ENCODE measurements at regions not wholly inside any gene's neighbourhood (a gene's known extent, or its start where the extent isn't known, plus 50 kb on each side); places are given as distances from the start of the nearest gene placed in this dataset.

DNA sequence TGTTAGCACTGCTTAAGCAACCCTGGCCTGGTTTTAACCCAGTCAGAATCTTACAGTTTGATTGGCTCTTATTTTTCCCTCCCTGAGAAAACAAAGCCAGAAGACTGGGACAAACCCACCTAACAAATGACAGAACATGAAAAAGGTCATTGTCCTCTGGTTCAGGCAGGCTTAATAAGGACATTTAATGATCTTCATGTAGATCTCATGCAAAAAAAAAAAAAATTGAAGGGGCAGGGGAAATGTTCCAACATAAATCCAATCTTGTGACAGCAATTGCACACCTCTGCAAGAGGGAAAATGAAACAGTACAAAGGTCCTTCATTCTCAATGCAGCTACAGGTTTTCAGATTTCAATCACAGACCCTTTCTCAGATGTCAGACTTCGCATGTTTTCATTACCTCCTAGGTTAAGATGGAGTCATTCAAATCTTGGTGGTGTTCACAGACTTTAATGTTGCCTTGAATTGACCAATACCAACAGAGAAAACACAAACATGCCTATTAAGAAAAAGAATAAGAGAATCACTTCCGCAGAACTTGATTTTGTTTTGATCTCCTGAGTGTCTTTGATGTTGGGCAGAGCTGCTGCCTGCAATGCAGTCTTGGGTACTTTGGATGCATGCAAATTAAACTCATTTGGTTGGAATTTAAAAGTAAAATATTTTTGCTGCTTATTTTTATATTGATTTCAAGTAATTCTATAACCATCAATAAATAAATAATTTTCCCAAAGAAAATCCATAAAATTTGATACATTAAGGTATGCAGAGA is 359.0 kb downstream of the BTG1 start:
- H3K4me3 Mint-ChIP-seq: peak overlapping the region in 7 of 8 donors; percentile 23 to 65 (median 61)
- peak in 1 of 5 donors; percentile 6 for DNase-seq

DNA sequence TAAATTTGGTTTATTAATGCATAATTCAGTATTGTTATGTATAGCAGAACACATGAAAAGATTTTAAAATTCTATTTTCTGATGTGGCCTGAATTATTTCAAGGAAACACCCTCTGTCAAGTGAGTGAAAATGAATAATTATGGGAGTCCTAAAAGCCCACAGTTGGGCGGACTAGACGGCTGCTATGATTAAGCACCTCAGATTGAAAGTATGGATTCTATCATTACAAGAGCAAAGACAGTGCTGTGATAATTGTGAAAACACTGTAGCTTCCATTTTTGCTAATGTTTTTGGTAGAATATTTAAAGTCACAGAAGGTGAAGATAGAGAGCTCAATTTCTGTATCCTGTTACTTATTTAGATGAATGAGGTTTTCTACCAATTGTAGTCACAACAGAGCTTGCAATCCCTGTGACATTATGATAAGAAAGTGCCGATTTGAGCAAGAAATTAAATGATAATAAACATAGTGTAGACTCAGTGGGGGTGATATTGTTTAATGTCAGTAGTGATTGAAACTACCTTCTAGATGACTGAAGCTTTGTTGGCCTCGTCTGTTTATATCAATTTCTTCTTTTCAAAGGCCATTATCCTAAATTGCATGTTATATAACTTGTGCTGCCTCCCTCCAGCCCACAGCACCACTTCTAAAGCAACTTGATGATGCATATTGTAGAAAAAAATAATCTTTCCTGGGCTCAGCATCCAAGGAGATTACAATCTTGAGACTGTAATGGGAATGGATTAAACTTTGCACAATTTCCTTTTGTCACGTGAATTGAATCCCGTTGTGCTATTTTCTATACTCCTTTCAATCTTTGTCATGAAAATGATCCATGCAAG is 359.8 kb downstream of the BTG1 start:
- Histone ChIP-seq H3K27ac (ENCODE audit: low read depth, low read length) (no peak overlapping the region), H3K4me1 (ENCODE audit: insufficient read depth, low read length) (peaks cover 11% of the 10 kb centered on the region), H3K36me3 (ENCODE audit: insufficient read depth, low read length) (no peaks in the 10 kb centered on the region), H3K9me3 (ENCODE audit: control insufficient read depth in 1 of 2, low read length in 2 of 2) (no peaks in the 10 kb centered on the region), H3K4me3 (ENCODE audit: low read length in 2 of 2) (no peak overlapping the region), H3K27me3 (ENCODE audit: insufficient read depth, low read length) (no peaks in the 10 kb centered on the region)
- H3K36me3 Mint-ChIP-seq: no peaks in the 10 kb centered on the region
- peaks cover 0 to 2% (median 0%) of the 10 kb centered on the region in 8 donors for H3K9me3 Mint-ChIP-seq
- H3K27ac Mint-ChIP-seq: peak overlapping the region in 4 of 7 donors; percentile 7 to 68 (median 27)
- H3K4me1 Mint-ChIP-seq: peaks cover 13 to 16% (median 13%) of the 10 kb centered on the region in 4 donors
- intact Hi-C loops (cut with micrococcal nuclease): no loop called here
- ChIA-PET POLR2A (ENCODE audit: partially characterized antibody) (interaction anchor here (1.6 kb wide), 1 partner anchor 359 kb away, joined by 6 read pairs; the partner anchor contains the start of gene BTG1), CTCF (ENCODE audit: partially characterized antibody) (interaction anchor here (0.9 to 1.1 kb wide), 2 partner anchors 26 to 358 kb away, joined by 3 read pairs; no protein-coding TSS in a partner anchor)
- H3K27me3 Mint-ChIP-seq: no peaks in the 10 kb centered on the region
- no peak for DNase-seq
- H3K4me3 Mint-ChIP-seq: peak overlapping the region in 6 of 8 donors; percentile 32 to 65 (median 56)

More for the DNA sequence above, 359.0 kb downstream of the BTG1 start:
- Histone ChIP-seq H3K27ac (ENCODE audit: low read depth, low read length) (no peak overlapping the region), H3K4me3 (ENCODE audit: low read length in 2 of 2) (no peak overlapping the region), H3K9me3 (ENCODE audit: control insufficient read depth in 1 of 2, low read length in 2 of 2) (no peaks in the 10 kb centered on the region), H3K4me1 (ENCODE audit: insufficient read depth, low read length) (peaks cover 11% of the 10 kb centered on the region), H3K36me3 (ENCODE audit: insufficient read depth, low read length) (no peaks in the 10 kb centered on the region), H3K27me3 (ENCODE audit: insufficient read depth, low read length) (no peaks in the 10 kb centered on the region)
- no peaks in the 10 kb centered on the region for H3K27me3 Mint-ChIP-seq
- no peaks in the 10 kb centered on the region for H3K36me3 Mint-ChIP-seq
- H3K27ac Mint-ChIP-seq: peak overlapping the region in 2 of 7 donors; percentile 22 to 68
- peaks cover 11 to 16% (median 13%) of the 10 kb centered on the region in 4 donors for H3K4me1 Mint-ChIP-seq
- POLR2A ChIA-PET (ENCODE audit: partially characterized antibody): interaction anchor here (0.8 to 1.6 kb wide), 3 partner anchors 7 to 359 kb away, joined by 3 to 6 read pairs (median 4); partner anchors contain the start of gene BTG1
- intact Hi-C loops (cut with micrococcal nuclease): no loop called here
- H3K9me3 Mint-ChIP-seq: peaks cover 0 to 2% (median 0%) of the 10 kb centered on the region in 8 donors
- CTCF ChIA-PET (ENCODE audit: partially characterized antibody): interaction anchor here (1.1 kb wide), 1 partner anchor 358 kb away, joined by 3 read pairs; no protein-coding TSS in a partner anchor

DNA sequence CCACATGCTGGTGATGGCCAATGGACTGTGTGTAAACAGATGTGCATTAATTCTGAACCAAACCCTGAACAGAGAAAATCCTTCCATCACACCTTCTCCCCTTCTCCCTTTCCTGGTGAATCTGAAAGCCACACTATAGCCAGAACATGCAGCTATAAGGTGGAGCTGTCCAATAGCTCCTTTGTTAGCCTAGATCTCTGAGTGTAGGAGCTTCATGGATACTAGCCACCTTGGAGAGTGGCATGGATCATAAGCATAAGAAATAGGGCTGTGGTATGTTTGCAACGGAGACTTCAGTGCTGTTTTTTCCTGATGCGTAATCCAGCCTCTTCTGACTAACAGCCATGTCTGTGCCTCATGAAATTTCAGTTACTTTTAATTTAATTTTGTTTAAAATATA is 364.5 kb downstream of the BTG1 start:
- Mint-ChIP-seq H3K27ac (peak overlapping the region in 4 of 7 donors; percentile 5 to 63 (median 26)), H3K9me3 (peaks cover 0 to 2% (median 0%) of the 10 kb centered on the region in 8 donors), H3K27me3 (no peaks in the 10 kb centered on the region), H3K4me3 (no peak overlapping the region), H3K36me3 (no peaks in the 10 kb centered on the region), H3K4me1 (peaks cover 25 to 32% (median 26%) of the 10 kb centered on the region in 4 donors)
- ChIA-PET CTCF (ENCODE audit: partially characterized antibody) (interaction anchor here (0.6 to 3.1 kb wide), 2 partner anchors 31 to 108 kb away, joined by 3 to 23 read pairs; no protein-coding TSS in a partner anchor), POLR2A (ENCODE audit: partially characterized antibody) (interaction anchor here (0.8 kb wide), 1 partner anchor 29 kb away, joined by 3 read pairs; no protein-coding TSS in a partner anchor)
- no peaks in the 10 kb centered on the region for H3K36me3 ChIP-seq (ENCODE audit: insufficient read depth, low read length)
- intact Hi-C loops (cut with micrococcal nuclease): no loop called here
- H3K27me3 ChIP-seq (ENCODE audit: insufficient read depth, low read length): no peaks in the 10 kb centered on the region
- H3K9me3 ChIP-seq (ENCODE audit: control insufficient read depth in 1 of 2, low read length in 2 of 2): no peaks in the 10 kb centered on the region
- H3K4me1 ChIP-seq (ENCODE audit: insufficient read depth, low read length): peaks cover 31% of the 10 kb centered on the region
- no peak overlapping the region for H3K4me3 ChIP-seq (ENCODE audit: low read length in 2 of 2)
- H3K27ac ChIP-seq (ENCODE audit: low read depth, low read length): no peak overlapping the region
- no peak for DNase-seq

DNA sequence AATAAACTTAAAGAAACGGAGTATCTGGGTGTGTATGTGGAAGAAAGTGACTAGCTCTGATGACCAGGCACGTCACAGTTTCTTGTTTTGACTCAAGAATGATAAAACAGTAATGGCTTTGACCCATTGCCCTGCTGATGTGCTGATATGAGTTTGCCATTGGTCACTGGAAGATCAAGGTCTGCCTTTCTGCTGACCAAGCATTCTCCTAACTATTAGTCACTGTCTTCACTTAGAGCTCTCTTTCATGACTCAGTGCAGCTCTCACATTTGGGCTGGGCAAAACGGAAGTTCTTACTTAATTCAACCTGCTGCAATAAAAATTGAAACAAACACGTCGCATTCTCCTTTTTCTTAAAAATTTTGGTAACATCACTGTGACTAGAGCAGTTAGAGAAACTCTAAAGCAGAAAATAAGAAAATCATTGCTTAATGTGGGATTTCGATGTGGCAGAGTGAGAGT is 366.7 kb downstream of the BTG1 start:
- H3K36me3 ChIP-seq (ENCODE audit: insufficient read depth, low read length): no peaks in the 10 kb centered on the region
- intact Hi-C loops (cut with micrococcal nuclease): no loop called here
- H3K4me1 ChIP-seq (ENCODE audit: insufficient read depth, low read length): peaks cover 35% of the 10 kb centered on the region
- Mint-ChIP-seq H3K36me3 (no peaks in the 10 kb centered on the region), H3K4me1 (peaks cover 24 to 31% (median 27%) of the 10 kb centered on the region in 4 donors), H3K4me3 (peak overlapping the region; percentile 72 to 88 (median 82)), H3K27ac (peak overlapping the region; percentile 70 to 95 (median 90)), H3K9me3 (no peaks in the 10 kb centered on the region), H3K27me3 (no peaks in the 10 kb centered on the region)
- H3K27ac ChIP-seq (ENCODE audit: low read depth, low read length): peak overlapping the region; percentile 49
- H3K4me3 ChIP-seq (ENCODE audit: low read length in 2 of 2): peak overlapping the region; percentile 7 to 14
- POLR2A ChIA-PET (ENCODE audit: partially characterized antibody): interaction anchor here (0.7 to 2.2 kb wide), 19 partner anchors 8 to 815 kb away, joined by 3 to 37 read pairs (median 5); partner anchors contain the start of gene BTG1
- CTCF ChIA-PET (ENCODE audit: partially characterized antibody): interaction anchor here (0.9 to 3.1 kb wide), 3 partner anchors 33 to 367 kb away, joined by 3 to 23 read pairs (median 3); partner anchors contain the start of gene BTG1
- H3K27me3 ChIP-seq (ENCODE audit: insufficient read depth, low read length): no peaks in the 10 kb centered on the region
- no peaks in the 10 kb centered on the region for H3K9me3 ChIP-seq (ENCODE audit: control insufficient read depth in 1 of 2, low read length in 2 of 2)
- DNase-seq: peak; percentile 23 to 71 (median 32)

DNA sequence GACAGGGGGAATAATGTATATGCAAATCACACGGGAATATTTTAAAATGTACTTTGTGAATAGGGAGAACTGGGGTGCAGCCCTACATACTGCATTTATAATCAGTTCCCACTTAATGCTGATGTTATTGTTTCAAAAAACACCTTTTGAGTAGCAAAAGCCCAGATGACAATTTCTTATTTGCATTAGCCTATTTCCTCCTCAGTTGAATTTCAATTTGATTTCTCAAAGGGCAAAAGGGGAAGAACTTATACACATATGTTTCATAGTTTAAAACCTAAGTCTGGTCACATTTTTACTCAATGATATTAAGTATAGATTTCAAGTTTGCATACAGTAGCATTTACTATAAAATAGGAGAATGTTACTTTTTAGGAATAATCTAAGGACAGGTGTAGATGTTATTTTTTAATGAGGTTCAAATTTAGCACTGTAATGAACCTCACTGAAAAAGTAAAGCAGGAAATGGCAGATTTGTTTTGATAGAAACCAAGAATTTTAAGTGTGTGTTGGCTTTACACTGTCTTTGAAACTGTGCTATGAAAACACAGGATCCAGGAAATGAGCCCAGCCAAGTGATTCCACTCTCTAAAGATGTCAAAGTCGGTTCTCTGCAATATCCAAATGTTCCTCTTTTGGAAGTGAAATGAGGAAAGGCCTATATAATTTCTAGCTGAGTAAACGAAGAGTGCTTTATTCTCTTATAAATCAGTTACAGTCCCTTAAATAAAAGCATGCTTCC is 367.4 kb downstream of the BTG1 start:
- H3K9me3 Mint-ChIP-seq: no peaks in the 10 kb centered on the region
- Histone ChIP-seq H3K27ac (ENCODE audit: low read depth, low read length) (peak overlapping the region; percentile 49), H3K9me3 (ENCODE audit: control insufficient read depth in 1 of 2, low read length in 2 of 2) (no peaks in the 10 kb centered on the region), H3K27me3 (ENCODE audit: insufficient read depth, low read length) (no peaks in the 10 kb centered on the region), H3K4me1 (ENCODE audit: insufficient read depth, low read length) (peaks cover 36% of the 10 kb centered on the region), H3K36me3 (ENCODE audit: insufficient read depth, low read length) (no peaks in the 10 kb centered on the region), H3K4me3 (ENCODE audit: low read length in 2 of 2) (peak overlapping the region; percentile 7 to 14)
- intact Hi-C loops (cut with micrococcal nuclease): no loop called here
- H3K36me3 Mint-ChIP-seq: no peaks in the 10 kb centered on the region
- peaks cover 24 to 31% (median 27%) of the 10 kb centered on the region in 4 donors for H3K4me1 Mint-ChIP-seq
- POLR2A ChIA-PET (ENCODE audit: partially characterized antibody): interaction anchor here (0.7 to 2.2 kb wide), 19 partner anchors 11 to 816 kb away, joined by 3 to 37 read pairs (median 6); partner anchors contain the start of gene BTG1
- CTCF ChIA-PET (ENCODE audit: partially characterized antibody): interaction anchor here (0.9 to 3.1 kb wide), 3 partner anchors 33 to 208 kb away, joined by 3 to 23 read pairs (median 7); no protein-coding TSS in a partner anchor
- H3K27ac Mint-ChIP-seq: peak overlapping the region; percentile 70 to 95 (median 90)
- peak overlapping the region; percentile 72 to 88 (median 82) for H3K4me3 Mint-ChIP-seq
- no peaks in the 10 kb centered on the region for H3K27me3 Mint-ChIP-seq
- peak in 3 of 5 donors; percentile 13 to 29 (median 17) for DNase-seq

DNA sequence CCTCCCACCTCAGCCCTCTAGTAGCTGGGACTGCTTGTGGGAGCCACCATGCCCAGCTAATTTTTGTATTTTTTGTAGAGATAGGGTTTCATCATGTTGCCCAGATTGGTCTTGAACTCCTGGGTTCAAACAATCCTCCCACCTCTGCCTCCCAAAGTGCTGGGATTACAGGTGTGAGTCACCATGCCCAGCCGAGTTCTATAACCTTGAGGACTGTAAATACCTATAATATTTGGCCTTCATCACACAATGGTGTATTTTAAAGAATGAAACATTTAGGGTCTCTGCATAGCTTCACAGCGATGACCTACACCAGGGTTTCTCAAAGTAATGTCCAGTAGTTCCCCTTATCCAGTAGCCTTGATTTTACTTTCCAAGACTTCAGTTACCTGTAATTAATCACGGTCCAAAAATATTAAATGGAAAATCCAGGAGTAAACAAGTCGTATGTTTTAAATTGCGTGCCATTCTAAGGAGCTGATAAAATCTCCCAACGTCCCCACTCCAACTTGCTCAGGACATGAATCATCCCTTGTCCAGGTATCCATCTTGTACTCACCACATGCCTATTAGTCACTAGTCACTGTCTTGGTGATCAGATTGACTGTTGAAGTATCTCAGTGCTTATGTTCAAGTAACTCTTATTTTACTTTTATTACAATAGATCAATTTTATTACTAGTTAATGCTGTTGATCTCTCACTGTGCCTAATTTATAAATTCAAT is 368.2 kb downstream of the BTG1 start:
- H3K27me3 ChIP-seq (ENCODE audit: insufficient read depth, low read length): no peaks in the 10 kb centered on the region
- intact Hi-C loops (cut with micrococcal nuclease): no loop called here
- peaks cover 24 to 31% (median 27%) of the 10 kb centered on the region in 4 donors for H3K4me1 Mint-ChIP-seq
- no peak for DNase-seq
- H3K36me3 Mint-ChIP-seq: no peaks in the 10 kb centered on the region
- H3K27ac ChIP-seq (ENCODE audit: low read depth, low read length): no peak overlapping the region
- ChIA-PET POLR2A (ENCODE audit: partially characterized antibody) (interaction anchor here (0.6 to 2.1 kb wide), 4 partner anchors 99 to 716 kb away, joined by 3 to 6 read pairs (median 4); partner anchors contain the start of gene BTG1), CTCF (ENCODE audit: partially characterized antibody) (interaction anchor here (1.9 kb wide), 1 partner anchor 34 kb away, joined by 7 read pairs; no protein-coding TSS in a partner anchor)
- H3K9me3 Mint-ChIP-seq: no peaks in the 10 kb centered on the region
- H3K27me3 Mint-ChIP-seq: no peaks in the 10 kb centered on the region
- no peaks in the 10 kb centered on the region for H3K9me3 ChIP-seq (ENCODE audit: control insufficient read depth in 1 of 2, low read length in 2 of 2)
- peak overlapping the region in 1 of 8 donors; percentile 87 for H3K4me3 Mint-ChIP-seq
- H3K27ac Mint-ChIP-seq: peak overlapping the region in 6 of 7 donors; percentile 52 to 95 (median 88)
- peaks cover 36% of the 10 kb centered on the region for H3K4me1 ChIP-seq (ENCODE audit: insufficient read depth, low read length)
- no peak overlapping the region for H3K4me3 ChIP-seq (ENCODE audit: low read length in 2 of 2)
- H3K36me3 ChIP-seq (ENCODE audit: insufficient read depth, low read length): no peaks in the 10 kb centered on the region

All from CD4-positive, alpha-beta memory T cell (primary cell).